CD4-positive, alpha-beta T cell (primary cell): ENCODE measurements at regions not wholly inside any gene's neighbourhood (a gene's known extent, or its start where the extent isn't known, plus 50 kb on each side); places are given as distances from the start of the nearest gene placed in this dataset.

ENCODE experiments used
- ATAC-seq: fragments of 200-7000 bp; cut with Tn5 transposase; one replicate; pipeline ENCODE4 v1.10.0; 2022; ENCODE audit warnings: mild to moderate bottlenecking; ENCODE audit not compliant: poor library complexity
- CTCF ChIA-PET: fragments of 350-600 bp; sonication (Branson Sonifier 250); formaldehyde crosslinking; loops from one replicate; lab custom pipeline; 2021; ENCODE audit warnings: antibody characterized with exemption, inconsistent platforms; lab: Charles Lee
- POLR2A ChIA-PET: fragments of 350-600 bp; sonication (Branson Sonifier 250); formaldehyde crosslinking; loops from one replicate; lab custom pipeline; 2021; ENCODE audit warnings: antibody characterized with exemption, inconsistent platforms; lab: Charles Lee
- DNase-seq, 14 experiments: peaks; one replicate each; pipeline ENCODE4 v3.0.0-alpha.2; 2013 to 2020; ENCODE audit warnings: mixed read lengths in 2 of 14
- H3K27ac ChIP-seq, 2 donors: one replicate each; pipeline versions ENCODE4 v1.5.1 to v1.7.0; 2013; ENCODE audit warnings: low read length in 2 of 2, low read depth in 1 of 2, mild to moderate bottlenecking in 1 of 2
- H3K27me3 ChIP-seq, 2 experiments: 1 replicate in 1 of 2; 2 replicates in 1 of 2; pipeline versions ENCODE4 v1.6.1 to v1.7.0; 2013; ENCODE audit warnings: low read length in 2 of 2, control low read depth in 1 of 2, mild to moderate bottlenecking in 1 of 2, moderate library complexity in 1 of 2; ENCODE audit not compliant: insufficient read depth in 2 of 2, control insufficient read depth in 1 of 2
- H3K36me3 ChIP-seq: one replicate; pipeline ENCODE4 v1.6.1; 2013; ENCODE audit warnings: low read length, control low read depth; ENCODE audit not compliant: insufficient read depth
- H3K4me1 ChIP-seq: one replicate; pipeline ENCODE4 v1.6.1; 2013; ENCODE audit warnings: low read length, control low read depth; ENCODE audit not compliant: insufficient read depth
- H3K4me3 ChIP-seq: one replicate; pipeline ENCODE4 v1.5.1; 2013; ENCODE audit warnings: mild to moderate bottlenecking, low read length, moderate library complexity
- H3K9me3 ChIP-seq, 2 experiments: 1 replicate in 1 of 2; 2 replicates in 1 of 2; pipeline versions ENCODE4 v1.6.1 to v1.7.0; 2013; ENCODE audit warnings: low read length in 2 of 2, mild to moderate bottlenecking in 2 of 2, control low read depth in 1 of 2, moderate library complexity in 1 of 2; ENCODE audit not compliant: control insufficient read depth in 1 of 2, insufficient read depth in 1 of 2
- H3K27ac Mint-ChIP-seq: one replicate; pipeline ENCODE4 v1.8.0; 2020; ENCODE audit warnings: mixed read lengths
- H3K27me3 Mint-ChIP-seq: one replicate; pipeline ENCODE4 v1.8.0; 2021; ENCODE audit warnings: mixed read lengths
- H3K36me3 Mint-ChIP-seq: one replicate; pipeline ENCODE4 v1.8.0; 2021; ENCODE audit warnings: low read depth, mixed read lengths
- H3K4me1 Mint-ChIP-seq: one replicate; pipeline ENCODE4 v1.8.0; 2021; ENCODE audit warnings: low read depth, mixed read lengths
- H3K4me3 Mint-ChIP-seq: one replicate; pipeline ENCODE4 v1.8.0; 2020; ENCODE audit warnings: mild to moderate bottlenecking, mixed read lengths
- H3K9me3 Mint-ChIP-seq: one replicate; pipeline ENCODE4 v1.8.0; 2020; ENCODE audit warnings: mixed read lengths
- CTCF ChIP-seq: fragments of 200-600 bp; IDR thresholded peaks from one replicate; pipeline ENCODE4 v1.8.0; 2022; ENCODE audit warnings: antibody characterized with exemption, mild to moderate bottlenecking
- intact Hi-C, 2 experiments: fragments of 100-400 bp; cut with DNase I in 1 of 2; cut with micrococcal nuclease in 1 of 2; formaldehyde crosslinking; loops; one replicate each; pipeline versions ENCODE4 v1.15.1 to v1.9.0; 2023 to 2025; cut with DNase I, micrococcal nuclease

GRCh38 chr5:147045290-147045689, 166.7 kb upstream of the PPP2R2B start:
- POLR2A ChIA-PET = no interaction called here
- Histone ChIP-seq H3K4me1 (no peaks in the 10 kb centered on the region), H3K9me3 (no peaks in the 10 kb centered on the region), H3K27me3 (peaks cover 0 to 2% of the 10 kb centered on the region in 2 experiments), H3K27ac (no peak overlapping the region), H3K36me3 (no peaks in the 10 kb centered on the region), H3K4me3 (no peak overlapping the region)
- no peak for TF ChIP-seq CTCF
- DNase-seq = no peak
- no peak for ATAC-seq
- no peak overlapping the region for H3K4me3 Mint-ChIP-seq
- no peaks in the 10 kb centered on the region for H3K4me1 Mint-ChIP-seq
- H3K27me3 Mint-ChIP-seq = peaks cover 17% of the 10 kb centered on the region
- intact Hi-C loops = no loop called here
- no peaks in the 10 kb centered on the region for H3K36me3 Mint-ChIP-seq
- H3K9me3 Mint-ChIP-seq = no peaks in the 10 kb centered on the region
- CTCF ChIA-PET = no interaction called here
- no peak overlapping the region for H3K27ac Mint-ChIP-seq

- peaks cover 0 to 3% of the 10 kb centered on the region in 2 experiments for H3K27me3 ChIP-seq
- CTCF ChIA-PET = no interaction called here
These were observed 167.7 kb upstream of the PPP2R2B start for GRCh38 chr5:147046281-147046680.

GRCh38 chr5:147046894-147047293, 168.3 kb upstream of the PPP2R2B start:
- TF ChIP-seq CTCF = no peak
- no peaks in the 10 kb centered on the region for H3K4me1 ChIP-seq
- Mint-ChIP-seq H3K36me3 (no peaks in the 10 kb centered on the region), H3K4me3 (no peak overlapping the region), H3K27ac (no peak overlapping the region), H3K4me1 (no peaks in the 10 kb centered on the region), H3K27me3 (peaks cover 24% of the 10 kb centered on the region), H3K9me3 (no peaks in the 10 kb centered on the region)
- H3K27me3 ChIP-seq = peaks cover 0 to 5% of the 10 kb centered on the region in 2 experiments
- H3K9me3 ChIP-seq = no peaks in the 10 kb centered on the region
- DNase-seq = no peak
- no peaks in the 10 kb centered on the region for H3K36me3 ChIP-seq
- no peak overlapping the region for H3K4me3 ChIP-seq
- intact Hi-C loops = no loop called here
- no peak overlapping the region for H3K27ac ChIP-seq
- POLR2A ChIA-PET = no interaction called here
- CTCF ChIA-PET = no interaction called here
- ATAC-seq = no peak

More at GRCh38 chr5:147046281-147046680, 167.7 kb upstream of the PPP2R2B start:
- no peak overlapping the region for H3K4me3 Mint-ChIP-seq
- H3K27ac ChIP-seq = no peak overlapping the region
- no peaks in the 10 kb centered on the region for H3K36me3 Mint-ChIP-seq
- no peaks in the 10 kb centered on the region for H3K36me3 ChIP-seq
- TF ChIP-seq CTCF = no peak
- DNase-seq (no peak), ATAC-seq (no peak)
- intact Hi-C loops = no loop called here
- peaks cover 22% of the 10 kb centered on the region for H3K27me3 Mint-ChIP-seq
- H3K27ac Mint-ChIP-seq = no peak overlapping the region
- H3K4me1 Mint-ChIP-seq = no peaks in the 10 kb centered on the region
- no peak overlapping the region for H3K4me3 ChIP-seq
- POLR2A ChIA-PET = no interaction called here
- no peaks in the 10 kb centered on the region for H3K9me3 Mint-ChIP-seq
- no peaks in the 10 kb centered on the region for H3K4me1 ChIP-seq
- H3K9me3 ChIP-seq = no peaks in the 10 kb centered on the region
